ENCODE measurements at regions not wholly inside any gene's neighbourhood (a gene's known extent, or its start where the extent isn't known, plus 50 kb on each side); places are given as distances from the start of the nearest gene placed in this dataset.

- Histone ChIP-seq H3K27ac (ENCODE audit: insufficient read depth in 1 of 2, low read depth in 1 of 2, low read length in 2 of 2, poor library complexity in 1 of 2, severe bottlenecking in 2 of 2) (no peak overlapping the region), H3K4me1 (ENCODE audit: control extremely low read depth in 1 of 4, control insufficient read depth in 4 of 4, insufficient read depth in 4 of 4, low read length in 3 of 4) (peaks cover 0 to 6% (median 3%) of the 10 kb centered on the region in 4 experiments), H3K9me3 (ENCODE audit: control extremely low read depth in 1 of 5, control insufficient read depth in 4 of 5, insufficient read depth in 2 of 5, low read depth in 1 of 5, low read length in 4 of 5) (peaks cover 0 to 5% (median 0%) of the 10 kb centered on the region in 5 experiments), H3K27me3 (replicated peaks in 2 of 5; ENCODE audit: control insufficient read depth in 4 of 5, insufficient read depth in 5 of 5, low read length in 4 of 5) (peaks cover 0 to 2% (median 0%) of the 10 kb centered on the region in 5 experiments), H3K36me3 (ENCODE audit: control insufficient read depth in 4 of 4, insufficient read depth in 4 of 4, low read length in 3 of 4) (no peaks in the 10 kb centered on the region), H3K4me3 (ENCODE audit: control insufficient read depth in 1 of 7, extremely low read depth in 1 of 7, insufficient read depth in 4 of 7, low read depth in 2 of 7, low read length in 6 of 7) (no peak overlapping the region)
- no peak for DNase-seq
- POLR2A ChIA-PET = no interaction called here
- whole genome bisulfite sequencing (ENCODE audit: insufficient coverage) = 0% methylated on average over 1 of the region's 2 CpGs
- CTCF ChIA-PET = interaction anchor here (1.3 kb wide), 1 partner anchor 15 kb away, joined by 3 read pairs; no protein-coding TSS in a partner anchor
Observed at GRCh38 chr2:236956641-236957040, 129.0 kb upstream of the COPS8 start.

DNA sequence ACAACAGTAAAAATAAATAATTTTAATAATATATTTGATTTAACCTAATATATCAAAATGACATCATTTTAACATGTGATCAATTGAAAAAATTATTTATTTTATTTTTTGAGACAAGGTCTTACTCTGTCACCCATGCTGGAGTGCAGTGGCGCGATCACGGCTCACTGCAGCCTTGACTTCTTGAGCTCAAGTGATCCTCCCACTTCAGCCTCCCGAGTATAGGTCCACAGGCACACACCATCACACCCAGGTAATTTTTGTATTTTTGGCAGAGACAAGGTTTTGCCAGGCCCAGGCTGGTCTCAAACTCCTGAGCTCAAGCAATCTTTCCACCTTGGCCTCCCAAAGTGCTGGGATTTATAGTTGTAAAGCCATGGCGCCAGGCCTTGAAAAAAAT lies 126.7 kb upstream of the COPS8 start:
- POLR2A ChIA-PET = no interaction called here
- no peaks in the 10 kb centered on the region for H3K27me3 ChIP-seq (replicated peaks in 2 of 5; ENCODE audit: control insufficient read depth in 4 of 5, insufficient read depth in 5 of 5, low read length in 4 of 5)
- no peaks in the 10 kb centered on the region for H3K9me3 ChIP-seq (ENCODE audit: control extremely low read depth in 1 of 5, control insufficient read depth in 4 of 5, insufficient read depth in 2 of 5, low read depth in 1 of 5, low read length in 4 of 5)
- 100% methylated on average over 4 of the region's 5 CpGs for WGBS (ENCODE audit: insufficient coverage)
- H3K4me3 ChIP-seq (ENCODE audit: control insufficient read depth in 1 of 7, extremely low read depth in 1 of 7, insufficient read depth in 4 of 7, low read depth in 2 of 7, low read length in 6 of 7) = no peak overlapping the region
- H3K4me1 ChIP-seq (ENCODE audit: control extremely low read depth in 1 of 4, control insufficient read depth in 4 of 4, insufficient read depth in 4 of 4, low read length in 3 of 4) = peaks cover 0 to 6% (median 3%) of the 10 kb centered on the region in 4 experiments
- H3K27ac ChIP-seq (ENCODE audit: insufficient read depth in 1 of 2, low read depth in 1 of 2, low read length in 2 of 2, poor library complexity in 1 of 2, severe bottlenecking in 2 of 2) = no peak overlapping the region
- no peaks in the 10 kb centered on the region for H3K36me3 ChIP-seq (ENCODE audit: control insufficient read depth in 4 of 4, insufficient read depth in 4 of 4, low read length in 3 of 4)
- CTCF ChIA-PET = no interaction called here
- DNase-seq = no peak

DNA sequence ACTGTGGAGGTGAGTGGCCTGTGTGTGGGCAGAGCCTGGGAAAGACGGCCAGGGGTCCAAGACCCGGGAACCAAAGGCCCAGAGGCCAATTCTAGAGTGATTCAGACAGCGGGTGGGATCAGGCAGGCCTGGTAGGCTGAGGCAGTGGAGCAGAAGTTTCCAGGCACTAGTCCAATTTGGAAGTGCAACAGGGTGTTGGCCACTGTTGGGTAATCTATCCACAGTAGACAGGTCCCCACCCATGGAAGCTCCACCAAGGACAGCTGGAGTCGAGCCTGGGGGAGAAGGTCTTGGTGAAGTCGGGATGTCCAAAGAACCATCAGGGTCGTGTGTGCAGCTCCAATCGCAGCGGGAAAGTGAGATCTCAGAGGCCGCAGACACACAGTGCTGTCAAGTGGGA lies 125.8 kb upstream of the COPS8 start:
- ChIA-PET CTCF (no interaction called here), POLR2A (no interaction called here)
- WGBS (ENCODE audit: insufficient coverage) = 97% methylated on average over 9 of the region's 9 CpGs
- Histone ChIP-seq H3K4me3 (ENCODE audit: control insufficient read depth in 1 of 7, extremely low read depth in 1 of 7, insufficient read depth in 4 of 7, low read depth in 2 of 7, low read length in 6 of 7) (no peak overlapping the region), H3K4me1 (ENCODE audit: control extremely low read depth in 1 of 4, control insufficient read depth in 4 of 4, insufficient read depth in 4 of 4, low read length in 3 of 4) (peaks cover 0 to 6% (median 3%) of the 10 kb centered on the region in 4 experiments), H3K27ac (ENCODE audit: insufficient read depth in 1 of 2, low read depth in 1 of 2, low read length in 2 of 2, poor library complexity in 1 of 2, severe bottlenecking in 2 of 2) (no peak overlapping the region), H3K27me3 (replicated peaks in 2 of 5; ENCODE audit: control insufficient read depth in 4 of 5, insufficient read depth in 5 of 5, low read length in 4 of 5) (no peaks in the 10 kb centered on the region), H3K9me3 (ENCODE audit: control extremely low read depth in 1 of 5, control insufficient read depth in 4 of 5, insufficient read depth in 2 of 5, low read depth in 1 of 5, low read length in 4 of 5) (no peaks in the 10 kb centered on the region), H3K36me3 (ENCODE audit: control insufficient read depth in 4 of 4, insufficient read depth in 4 of 4, low read length in 3 of 4) (no peaks in the 10 kb centered on the region)
- no peak for DNase-seq

DNA sequence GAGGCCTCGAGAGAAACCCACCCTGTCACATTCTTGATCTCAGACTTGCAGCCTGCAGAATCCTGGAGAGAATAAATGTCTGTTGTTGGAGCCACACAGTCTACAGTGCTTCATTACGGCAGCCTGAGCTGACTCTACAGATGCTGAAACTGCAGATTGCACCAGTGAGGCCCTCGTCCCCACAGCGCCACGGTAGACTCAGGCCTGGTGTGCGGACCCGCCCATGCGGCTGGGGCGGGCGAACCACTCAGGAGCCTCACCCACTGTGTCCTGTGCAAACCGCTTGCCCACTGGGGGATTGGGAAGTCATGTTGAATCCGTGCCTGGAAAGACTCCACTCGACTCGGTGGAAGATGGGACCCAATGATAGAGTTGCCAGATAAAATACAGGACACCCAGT lies 125.2 kb upstream of the COPS8 start:
- POLR2A ChIA-PET = no interaction called here
- no peaks in the 10 kb centered on the region for H3K27me3 ChIP-seq (replicated peaks in 2 of 5; ENCODE audit: control insufficient read depth in 4 of 5, insufficient read depth in 5 of 5, low read length in 4 of 5)
- CTCF ChIA-PET = no interaction called here
- no peak for DNase-seq
- no peak overlapping the region for H3K4me3 ChIP-seq (ENCODE audit: control insufficient read depth in 1 of 7, extremely low read depth in 1 of 7, insufficient read depth in 4 of 7, low read depth in 2 of 7, low read length in 6 of 7)
- H3K4me1 ChIP-seq (ENCODE audit: control extremely low read depth in 1 of 4, control insufficient read depth in 4 of 4, insufficient read depth in 4 of 4, low read length in 3 of 4) = peaks cover 0 to 6% (median 3%) of the 10 kb centered on the region in 4 experiments
- 95% methylated on average over 11 of the region's 14 CpGs for WGBS (ENCODE audit: insufficient coverage)
- H3K27ac ChIP-seq (ENCODE audit: insufficient read depth in 1 of 2, low read depth in 1 of 2, low read length in 2 of 2, poor library complexity in 1 of 2, severe bottlenecking in 2 of 2) = no peak overlapping the region
- no peaks in the 10 kb centered on the region for H3K9me3 ChIP-seq (ENCODE audit: control extremely low read depth in 1 of 5, control insufficient read depth in 4 of 5, insufficient read depth in 2 of 5, low read depth in 1 of 5, low read length in 4 of 5)
- H3K36me3 ChIP-seq (ENCODE audit: control insufficient read depth in 4 of 4, insufficient read depth in 4 of 4, low read length in 3 of 4) = no peaks in the 10 kb centered on the region

GRCh38 chr2:236962816-236963215 lies 122.9 kb upstream of the COPS8 start:
- H3K36me3 ChIP-seq (ENCODE audit: control insufficient read depth in 4 of 4, insufficient read depth in 4 of 4, low read length in 3 of 4) = no peaks in the 10 kb centered on the region
- ChIA-PET CTCF (no interaction called here), POLR2A (no interaction called here)
- DNase-seq = no peak
- H3K4me3 ChIP-seq (ENCODE audit: control insufficient read depth in 1 of 7, extremely low read depth in 1 of 7, insufficient read depth in 4 of 7, low read depth in 2 of 7, low read length in 6 of 7) = no peak overlapping the region
- 93% methylated on average over 3 of the region's 4 CpGs for WGBS (ENCODE audit: insufficient coverage)
- no peaks in the 10 kb centered on the region for H3K27me3 ChIP-seq (replicated peaks in 2 of 5; ENCODE audit: control insufficient read depth in 4 of 5, insufficient read depth in 5 of 5, low read length in 4 of 5)
- peaks cover under 1 to 7% (median 6%) of the 10 kb centered on the region in 4 experiments for H3K4me1 ChIP-seq (ENCODE audit: control extremely low read depth in 1 of 4, control insufficient read depth in 4 of 4, insufficient read depth in 4 of 4, low read length in 3 of 4)
- H3K9me3 ChIP-seq (ENCODE audit: control extremely low read depth in 1 of 5, control insufficient read depth in 4 of 5, insufficient read depth in 2 of 5, low read depth in 1 of 5, low read length in 4 of 5) = no peaks in the 10 kb centered on the region
- H3K27ac ChIP-seq (ENCODE audit: insufficient read depth in 1 of 2, low read depth in 1 of 2, low read length in 2 of 2, poor library complexity in 1 of 2, severe bottlenecking in 2 of 2) = no peak overlapping the region

GRCh38 chr2:236963631-236964182 lies 122.0 kb upstream of the COPS8 start:
- ChIA-PET CTCF (no interaction called here), POLR2A (no interaction called here)
- Histone ChIP-seq H3K36me3 (ENCODE audit: control insufficient read depth in 4 of 4, insufficient read depth in 4 of 4, low read length in 3 of 4) (no peaks in the 10 kb centered on the region), H3K4me1 (ENCODE audit: control extremely low read depth in 1 of 4, control insufficient read depth in 4 of 4, insufficient read depth in 4 of 4, low read length in 3 of 4) (peaks cover 6 to 16% (median 15%) of the 10 kb centered on the region in 4 experiments), H3K9me3 (ENCODE audit: control extremely low read depth in 1 of 5, control insufficient read depth in 4 of 5, insufficient read depth in 2 of 5, low read depth in 1 of 5, low read length in 4 of 5) (no peaks in the 10 kb centered on the region), H3K4me3 (ENCODE audit: control insufficient read depth in 1 of 7, extremely low read depth in 1 of 7, insufficient read depth in 4 of 7, low read depth in 2 of 7, low read length in 6 of 7) (no peak overlapping the region), H3K27ac (ENCODE audit: insufficient read depth in 1 of 2, low read depth in 1 of 2, low read length in 2 of 2, poor library complexity in 1 of 2, severe bottlenecking in 2 of 2) (no peak overlapping the region), H3K27me3 (replicated peaks in 2 of 5; ENCODE audit: control insufficient read depth in 4 of 5, insufficient read depth in 5 of 5, low read length in 4 of 5) (no peaks in the 10 kb centered on the region)
- DNase-seq = no peak
- WGBS (ENCODE audit: insufficient coverage) = 96% methylated on average over 7 of the region's 7 CpGs

GRCh38 chr2:236964291-236964690 lies 121.4 kb upstream of the COPS8 start:
- Histone ChIP-seq H3K36me3 (ENCODE audit: control insufficient read depth in 4 of 4, insufficient read depth in 4 of 4, low read length in 3 of 4) (no peaks in the 10 kb centered on the region), H3K9me3 (ENCODE audit: control extremely low read depth in 1 of 5, control insufficient read depth in 4 of 5, insufficient read depth in 2 of 5, low read depth in 1 of 5, low read length in 4 of 5) (no peaks in the 10 kb centered on the region), H3K4me1 (ENCODE audit: control extremely low read depth in 1 of 4, control insufficient read depth in 4 of 4, insufficient read depth in 4 of 4, low read length in 3 of 4) (peaks cover 8 to 22% (median 20%) of the 10 kb centered on the region in 4 experiments), H3K27me3 (replicated peaks in 2 of 5; ENCODE audit: control insufficient read depth in 4 of 5, insufficient read depth in 5 of 5, low read length in 4 of 5) (no peaks in the 10 kb centered on the region), H3K27ac (ENCODE audit: insufficient read depth in 1 of 2, low read depth in 1 of 2, low read length in 2 of 2, poor library complexity in 1 of 2, severe bottlenecking in 2 of 2) (no peak overlapping the region), H3K4me3 (ENCODE audit: control insufficient read depth in 1 of 7, extremely low read depth in 1 of 7, insufficient read depth in 4 of 7, low read depth in 2 of 7, low read length in 6 of 7) (no peak overlapping the region)
- ChIA-PET CTCF (no interaction called here), POLR2A (no interaction called here)
- WGBS (ENCODE audit: insufficient coverage) = 100% methylated on average over 5 of the region's 5 CpGs
- DNase-seq = no peak
